GM19023 (cell line): ENCODE measurements at regions not wholly inside any gene's neighbourhood (a gene's known extent, or its start where the extent isn't known, plus 50 kb on each side); places are given as distances from the start of the nearest gene placed in this dataset.
"Not testable (repeated sequence)": the region's sequence is repeated elsewhere in the genome, so short reads cannot be mapped to it uniquely, and the experiment has no call there.

Experiments
- ATAC-seq: cut with Tn5 transposase; IDR thresholded peaks from one replicate; pipeline ENCODE4 v1.9.1; 2021; ENCODE audit warnings: mild to moderate bottlenecking, moderate library complexity; ENCODE audit not compliant: unreplicated experiment

- no peak for ATAC-seq
These were observed 319.6 kb downstream of the ZNF326 start for GRCh38 chr1:90314533-90314932.

GRCh38 chr1:90313778-90314177 lies 318.9 kb downstream of the ZNF326 start:
- no peak for ATAC-seq

- no peak for ATAC-seq
These were observed 314.9 kb downstream of the ZNF326 start for GRCh38 chr1:90309806-90310205.

- no peak for ATAC-seq
These were observed 313.5 kb downstream of the ZNF326 start for GRCh38 chr1:90308421-90308820.

GRCh38 chr1:90305577-90305976 lies 310.7 kb downstream of the ZNF326 start:
- no peak for ATAC-seq

GRCh38 chr1:90296327-90296726 lies 301.4 kb downstream of the ZNF326 start:
- ATAC-seq, result no peak

- no peak for ATAC-seq
These were observed 300.6 kb downstream of the ZNF326 start for GRCh38 chr1:90295534-90295933.

- no peak for ATAC-seq
These were observed 296.7 kb downstream of the ZNF326 start for GRCh38 chr1:90291431-90292216.

GRCh38 chr1:90282811-90283210 lies 287.9 kb downstream of the ZNF326 start:
- ATAC-seq, result no peak

GRCh38 chr1:90281886-90282285 lies 287.0 kb downstream of the ZNF326 start:
- ATAC-seq, result not testable (repeated sequence)

GRCh38 chr1:90277270-90277669 lies 282.4 kb downstream of the ZNF326 start:
- ATAC-seq, result no peak

GRCh38 chr1:90274376-90274775 lies 279.5 kb downstream of the ZNF326 start:
- no peak for ATAC-seq

GRCh38 chr1:90273241-90273774 lies 278.4 kb downstream of the ZNF326 start:
- no peak for ATAC-seq

- ATAC-seq, result no peak
These were observed 267.9 kb downstream of the ZNF326 start for GRCh38 chr1:90262791-90263190.

- ATAC-seq, result no peak
These were observed 267.4 kb downstream of the ZNF326 start for GRCh38 chr1:90262286-90262685.

GRCh38 chr1:90246069-90246468 lies 251.2 kb downstream of the ZNF326 start:
- no peak for ATAC-seq

GRCh38 chr1:90236493-90236892 lies 241.6 kb downstream of the ZNF326 start:
- ATAC-seq, result no peak

GRCh38 chr1:90223401-90223800 lies 228.5 kb downstream of the ZNF326 start:
- ATAC-seq, result no peak

GRCh38 chr1:90220941-90221693 lies 226.2 kb downstream of the ZNF326 start:
- no peak for ATAC-seq

- no peak for ATAC-seq
These were observed 225.6 kb downstream of the ZNF326 start for GRCh38 chr1:90220496-90220895.

- not testable (repeated sequence) for ATAC-seq
These were observed 224.4 kb downstream of the ZNF326 start for GRCh38 chr1:90219166-90219871.
